Left cardiac atrium (tissue), 4 donors: ENCODE measurements at regions not wholly inside any gene's neighbourhood (a gene's known extent, or its start where the extent isn't known, plus 50 kb on each side); places are given as distances from the start of the nearest gene placed in this dataset.
A peak's percentile ranks its signal among the peaks of the same experiment; 100 is the strongest.

Experiments
- ATAC-seq, 2 donors: fragments of 200-7000 bp; cut with Tn5 transposase; one replicate each; pipeline ENCODE4 v1.9.1; 2020; ENCODE audit warnings: mild to moderate bottlenecking in 2 of 2, moderate library complexity in 2 of 2
- DNase-seq: peaks from one replicate; pipeline ENCODE4 v3.0.0-alpha.2; 2020
- intact Hi-C, 2 donors: fragments of 100-400 bp; cut with DNase I; formaldehyde crosslinking; loops; one replicate each; pipeline versions ENCODE4 v1.14.1 to v1.15.1; 2022 to 2023
- donor health status: DM: no; HTN: yes; CAD: no.
- donor health status: DM: no; HTN: yes; CAD: no; lungs with severe emphysema.
- donor health status: DM: yes; HTN: yes; CAD: no.
- donor health status: Dilated cardiomyopathy.

GRCh38 chr10:128713874-128714570 lies 587.8 kb upstream of the MKI67 start:
- DNase-seq (no peak), ATAC-seq (peak in 1 of 2 donors; percentile 19)
- intact Hi-C loops = no loop called here

DNA sequence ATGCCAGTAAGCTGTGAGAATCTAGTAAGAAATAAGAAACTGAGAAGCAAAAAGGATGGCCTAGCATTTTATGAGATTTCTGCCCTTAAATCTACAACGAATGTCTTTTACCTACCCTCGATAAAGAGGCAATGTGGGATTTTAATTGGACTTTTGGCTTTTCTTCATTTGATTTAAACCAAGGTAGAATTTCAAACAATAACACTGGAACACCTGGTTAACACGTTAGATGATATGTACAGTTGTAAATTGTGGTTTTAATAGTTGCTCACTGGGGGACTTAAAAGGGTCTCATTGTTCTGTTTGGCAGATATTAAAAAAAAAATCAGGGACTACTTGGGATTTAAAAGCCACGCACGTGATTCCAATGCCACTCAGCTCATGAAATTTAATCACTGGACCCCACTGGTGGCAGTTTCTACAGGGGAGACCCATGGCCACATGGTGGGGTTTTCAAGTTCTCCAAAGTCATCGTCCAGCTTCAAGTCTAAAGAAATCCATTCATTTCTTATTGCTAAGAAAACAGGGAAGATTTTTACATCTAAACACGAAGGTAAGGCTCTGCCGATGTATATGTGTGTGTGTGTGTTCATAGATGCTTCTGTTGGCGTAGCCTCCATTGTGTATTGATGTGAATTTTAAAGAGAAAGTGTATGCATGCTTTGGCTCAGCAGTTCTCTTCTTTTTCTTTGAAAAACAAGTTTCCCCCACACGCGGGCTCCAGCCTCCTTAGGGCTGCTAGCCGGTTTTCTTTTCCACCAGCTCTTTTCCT lies 588.6 kb upstream of the MKI67 start:
- intact Hi-C loops = no loop called here
- ATAC-seq (no peak), DNase-seq (no peak)

DNA sequence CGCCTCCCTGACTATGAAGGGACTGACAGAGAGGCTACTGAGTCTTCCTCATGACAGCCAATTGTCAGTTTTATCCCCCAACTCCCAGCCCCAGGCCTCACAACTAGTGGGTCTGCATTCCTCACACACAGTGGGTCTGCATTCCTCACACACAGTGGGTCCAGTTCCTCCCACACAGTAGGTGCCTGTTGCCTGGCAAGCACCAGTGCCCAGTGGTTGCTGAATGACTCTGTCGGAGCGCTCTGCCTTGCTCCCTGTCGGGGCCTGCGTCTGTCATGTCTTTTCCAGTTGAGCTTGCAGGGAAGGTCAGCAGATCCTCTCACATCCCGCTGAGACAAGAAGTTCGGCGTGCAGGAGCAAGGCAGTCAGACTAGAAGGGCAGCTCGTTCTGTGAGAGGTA lies 590.0 kb upstream of the MKI67 start:
- intact Hi-C loops = no loop called here
- DNase-seq = no peak
- ATAC-seq = no peak

DNA sequence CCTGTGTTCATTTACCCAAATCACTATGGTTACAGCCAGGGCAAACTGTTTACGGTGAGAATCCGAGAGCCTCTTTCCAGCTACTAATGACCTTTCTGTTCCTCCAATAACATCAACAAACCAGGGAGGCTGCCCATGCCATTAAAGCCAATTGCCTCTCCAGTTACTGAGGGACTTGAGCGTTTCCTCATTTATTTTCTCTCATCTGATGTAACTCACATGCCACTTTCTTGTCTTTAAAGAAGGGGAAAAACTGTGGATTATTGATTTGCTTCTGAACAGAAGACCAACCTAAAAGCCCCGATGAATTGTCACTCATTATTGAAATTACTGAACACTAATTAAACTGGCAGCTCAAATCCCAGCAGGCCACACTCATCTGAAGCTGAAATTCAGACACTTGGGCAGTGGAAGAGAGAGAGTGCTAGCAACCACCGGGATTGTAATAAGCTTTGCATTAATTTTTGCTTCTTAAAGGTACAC lies 595.8 kb upstream of the MKI67 start:
- ATAC-seq (no peak), DNase-seq (no peak)
- intact Hi-C loops = no loop called here

DNA sequence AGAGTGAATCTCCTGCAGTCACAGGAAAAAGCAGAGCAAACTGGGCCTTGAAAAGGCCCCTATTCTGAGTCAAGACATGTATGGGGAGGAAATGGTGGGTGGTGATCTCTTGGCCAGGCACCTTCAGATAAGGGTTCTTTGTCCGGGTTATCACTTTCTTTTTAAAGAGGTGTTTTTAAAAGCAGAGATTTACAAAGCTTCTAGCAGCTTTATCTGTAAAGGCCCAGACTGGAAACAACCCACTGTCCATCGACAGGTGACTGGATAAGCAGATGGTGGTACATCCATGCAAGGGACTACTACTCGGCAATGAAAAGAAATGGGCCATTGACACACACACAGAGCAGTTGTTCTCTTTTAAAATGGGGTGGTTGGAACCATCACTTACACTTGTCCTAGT lies 596.7 kb upstream of the MKI67 start:
- intact Hi-C loops = no loop called here
- DNase-seq (no peak), ATAC-seq (no peak)

DNA sequence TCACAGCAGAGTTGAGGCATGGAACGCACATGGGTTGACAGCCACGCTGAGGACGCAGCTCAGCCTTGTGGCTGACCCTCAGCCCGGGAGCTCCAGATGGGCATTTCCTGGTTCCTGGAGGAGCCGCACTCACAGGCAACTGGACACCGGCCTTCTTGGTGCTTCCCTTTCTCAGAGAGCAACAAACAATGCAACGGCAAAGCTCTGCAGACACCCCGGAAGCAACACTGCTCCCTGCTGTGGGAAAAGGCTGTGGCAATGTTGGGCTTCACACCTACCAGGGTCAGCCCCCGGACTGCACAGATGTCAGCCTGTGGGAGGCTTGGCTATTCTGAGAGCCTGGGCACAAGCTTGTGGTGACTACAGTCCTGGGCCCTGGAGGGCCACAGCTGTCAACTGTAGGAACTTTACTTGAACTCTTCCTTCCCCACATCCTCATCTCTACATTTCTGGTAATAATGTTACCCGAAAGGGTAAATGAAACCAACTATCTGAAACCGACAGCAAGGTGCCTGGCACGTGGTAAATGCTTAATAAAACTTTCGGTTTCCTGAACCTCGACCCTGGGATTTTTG lies 597.5 kb upstream of the MKI67 start:
- intact Hi-C loops = no loop called here
- DNase-seq (no peak), ATAC-seq (no peak)

- DNase-seq = no peak
- intact Hi-C loops = no loop called here
- no peak for ATAC-seq
Measured at GRCh38 chr10:128725531-128725930, 599.3 kb upstream of the MKI67 start.

DNA sequence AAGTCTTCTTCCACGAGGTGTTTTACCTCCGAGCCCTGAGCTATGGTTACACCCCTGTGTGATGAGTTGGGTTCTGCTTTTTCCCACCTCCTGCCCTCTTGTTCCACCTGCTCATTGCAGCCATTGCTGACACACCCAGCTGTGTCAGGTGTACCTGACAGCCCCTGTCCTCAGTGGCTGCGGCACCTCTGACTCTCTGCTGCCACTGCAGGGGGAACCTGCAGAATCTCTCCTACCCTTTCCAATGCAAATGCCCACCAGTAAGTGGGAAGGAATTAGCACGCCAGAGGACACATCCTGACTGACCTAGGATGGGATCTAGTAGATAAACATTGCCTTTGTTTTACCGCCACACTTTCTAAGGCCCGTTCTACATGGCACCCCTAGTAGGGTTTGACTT lies 600.9 kb upstream of the MKI67 start:
- intact Hi-C loops = no loop called here
- DNase-seq (no peak), ATAC-seq (no peak)

- intact Hi-C loops = no loop called here
- DNase-seq = no peak
- no peak for ATAC-seq
Measured at GRCh38 chr10:128729910-128730420, 603.7 kb upstream of the MKI67 start.

DNA sequence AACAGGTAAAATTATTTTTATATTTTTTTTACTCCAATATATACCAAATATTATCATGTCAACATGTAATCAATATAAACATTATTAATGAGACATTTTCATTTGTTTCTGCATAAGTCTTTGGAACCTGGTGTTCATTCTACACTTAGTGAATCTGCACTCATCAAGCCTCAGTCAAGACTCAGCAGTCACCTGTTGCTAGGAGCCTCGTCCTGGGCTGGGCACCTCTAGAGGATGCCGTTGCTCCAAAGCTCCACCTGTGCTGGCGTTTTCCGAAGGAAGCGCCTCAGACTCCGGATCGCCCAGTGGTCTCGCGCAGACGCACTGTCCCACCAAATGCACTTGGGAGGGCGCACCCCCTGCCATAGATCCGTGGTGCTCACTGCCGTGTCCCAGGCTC lies 604.7 kb upstream of the MKI67 start:
- ATAC-seq = no peak
- no peak for DNase-seq
- intact Hi-C loops = no loop called here

DNA sequence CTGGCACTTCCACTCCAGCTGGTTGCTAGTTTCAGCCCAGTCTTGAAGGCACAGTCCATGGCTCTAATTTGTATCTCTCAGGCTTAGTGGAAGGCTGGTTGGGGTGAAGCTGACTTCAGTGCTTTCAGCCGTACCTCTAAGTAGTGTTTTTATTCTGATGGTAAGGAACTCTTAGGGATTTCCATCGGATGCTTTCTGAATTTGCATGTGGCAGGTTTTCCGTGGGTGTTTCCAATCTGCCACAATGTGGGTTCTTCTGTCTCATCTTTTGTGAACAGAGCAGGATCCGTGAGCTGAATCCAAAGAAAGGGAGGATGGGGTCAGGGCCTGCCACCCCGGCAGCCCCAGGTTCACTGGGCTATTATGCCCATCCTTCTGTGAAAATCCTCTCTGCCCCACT lies 607.9 kb upstream of the MKI67 start:
- DNase-seq (no peak), ATAC-seq (no peak)
- intact Hi-C loops = no loop called here

- intact Hi-C loops = no loop called here
- no peak for ATAC-seq
- no peak for DNase-seq
Measured at GRCh38 chr10:128734734-128735133, 608.5 kb upstream of the MKI67 start.

GRCh38 chr10:128735996-128736395 lies 609.8 kb upstream of the MKI67 start:
- intact Hi-C loops = no loop called here
- no peak for ATAC-seq
- DNase-seq = no peak

DNA sequence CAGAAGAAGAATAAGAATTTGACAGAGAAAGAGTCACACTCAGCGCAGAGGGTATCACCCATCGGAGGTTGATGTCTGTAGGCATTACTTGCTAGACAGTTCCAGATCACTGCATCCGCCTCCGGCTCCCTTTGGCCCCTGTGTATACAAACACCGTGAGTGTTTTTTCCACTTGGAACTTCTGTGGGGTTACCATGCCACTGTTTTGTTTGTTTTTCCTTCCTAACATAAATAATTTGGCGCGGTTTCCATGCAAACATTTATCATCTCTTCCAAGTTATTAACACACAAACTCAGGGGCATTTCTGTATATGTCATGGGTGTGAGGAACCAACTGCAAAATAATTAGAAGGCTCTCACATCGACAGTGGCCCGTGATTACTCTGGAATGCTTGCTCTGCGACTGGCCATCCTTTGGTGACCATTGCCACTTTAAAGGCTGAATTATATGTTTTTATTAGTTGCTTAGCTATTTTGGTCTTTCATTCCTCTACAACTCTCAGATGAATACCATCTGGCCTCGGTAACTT lies 612.2 kb upstream of the MKI67 start:
- no peak for ATAC-seq
- intact Hi-C loops = no loop called here
- no peak for DNase-seq

DNA sequence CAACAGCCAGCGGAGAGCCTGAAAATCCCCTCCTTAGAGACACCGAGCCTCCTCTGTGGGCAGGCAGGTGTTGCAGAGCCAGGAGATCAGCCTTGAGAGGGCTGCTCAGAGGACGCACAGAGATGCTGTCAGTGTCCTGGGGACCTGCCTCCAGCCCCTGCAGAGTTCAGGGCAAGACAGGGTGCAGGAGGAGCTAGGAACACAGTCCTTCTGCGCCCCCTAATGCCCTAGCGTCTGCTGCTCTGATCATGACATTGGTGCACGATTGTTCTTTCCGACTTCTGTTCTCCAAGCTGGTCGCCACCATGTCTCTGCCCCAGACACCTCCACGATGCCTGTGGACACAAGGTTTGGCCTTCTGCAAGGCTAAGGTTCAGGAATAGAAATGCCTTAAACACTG lies 613.7 kb upstream of the MKI67 start:
- intact Hi-C loops = no loop called here
- ATAC-seq = no peak
- no peak for DNase-seq

DNA sequence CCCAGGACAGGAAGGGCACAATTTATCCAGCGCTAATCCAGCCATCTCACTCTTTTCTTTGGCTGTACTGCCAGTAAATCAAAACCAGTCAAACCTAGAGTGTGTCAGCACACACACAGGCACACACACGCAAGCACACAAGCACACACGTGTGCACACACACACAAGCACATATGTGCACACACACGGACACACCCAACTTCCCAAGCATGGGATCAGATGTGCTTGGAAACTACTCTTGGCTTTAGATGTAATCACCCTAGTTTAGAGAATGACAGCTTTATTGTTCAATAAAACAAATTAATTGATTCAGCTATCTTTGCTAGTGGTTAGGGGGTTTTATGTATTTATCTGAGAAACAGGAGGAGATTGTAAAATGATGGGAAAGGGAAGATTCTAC lies 615.0 kb upstream of the MKI67 start:
- ATAC-seq (no peak), DNase-seq (no peak)
- intact Hi-C loops = no loop called here

DNA sequence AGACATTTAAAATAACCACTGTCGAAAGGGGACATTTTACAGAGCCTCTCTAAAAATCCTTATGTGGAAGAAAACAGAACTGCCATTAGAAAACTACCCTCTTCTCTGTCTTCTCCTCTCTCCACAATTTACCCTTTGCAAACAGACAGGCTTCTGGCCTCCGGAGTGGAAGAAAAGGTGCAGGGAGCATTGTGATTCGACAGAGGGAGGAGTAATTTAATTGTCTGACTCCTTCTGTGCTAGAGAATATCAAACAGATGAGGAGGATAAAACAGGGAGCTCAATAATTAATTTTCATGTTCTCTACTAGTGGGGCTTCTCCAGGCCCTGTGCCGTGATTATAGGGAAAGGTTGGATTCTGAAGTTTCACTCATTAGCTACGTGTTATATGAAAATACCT lies 615.5 kb upstream of the MKI67 start:
- intact Hi-C loops = no loop called here
- no peak for DNase-seq
- ATAC-seq = no peak

GRCh38 chr10:128744092-128744491 lies 617.9 kb upstream of the MKI67 start:
- intact Hi-C loops = no loop called here
- DNase-seq (no peak), ATAC-seq (no peak)

- DNase-seq (no peak), ATAC-seq (no peak)
- intact Hi-C loops = no loop called here
Measured at GRCh38 chr10:128744811-128745305, 618.6 kb upstream of the MKI67 start.
